ENCODE measurements at regions not wholly inside any gene's neighbourhood (a gene's known extent, or its start where the extent isn't known, plus 50 kb on each side); places are given as distances from the start of the nearest gene placed in this dataset.

- H3K36me3 Mint-ChIP-seq = peaks cover 33% of the 10 kb centered on the region
- CTCF ChIA-PET = no interaction called here
- TF ChIP-seq ATF6 (CRISPR knock-in tag; IDR thresholded peaks at IDR 0.05) = no peak
- TF ChIP-seq GABPB1 (CRISPR knock-in tag; IDR thresholded peaks at IDR 0.05) = no peak
- H3K27ac Mint-ChIP-seq = no peak overlapping the region
- H3K27me3 Mint-ChIP-seq (ENCODE audit: low read depth) = no peaks in the 10 kb centered on the region
- no peak overlapping the region for H3K4me3 Mint-ChIP-seq
- ATAC-seq (no peak), DNase-seq (ENCODE audit: low spot score) (no peak)
- H3K4me1 Mint-ChIP-seq = no peaks in the 10 kb centered on the region
- POLR2A ChIA-PET = no interaction called here
- H3K9me3 Mint-ChIP-seq = peaks cover 42% of the 10 kb centered on the region
Measured at GRCh38 chr3:162658003-162658402, 1161.4 kb downstream of the OTOL1 start.

- TF ChIP-seq KAT7 (CRISPR knock-in tag; IDR thresholded peaks at IDR 0.05; ENCODE audit: borderline replicate concordance) (no peak), ZNF425 (CRISPR knock-in tag; conservative IDR thresholded peaks at IDR 0.05) (no peak), USF1 (CRISPR knock-in tag; IDR thresholded peaks at IDR 0.05) (no peak), NFE2L1 (CRISPR knock-in tag; IDR thresholded peaks at IDR 0.05) (no peak), FOXP1 (CRISPR knock-in tag; IDR thresholded peaks at IDR 0.05; ENCODE audit: borderline replicate concordance) (no peak), ZNF281 (CRISPR knock-in tag; IDR thresholded peaks at IDR 0.05) (no peak), PRDM15 (CRISPR knock-in tag; IDR thresholded peaks at IDR 0.05) (no peak), GRHL2 (CRISPR knock-in tag; IDR thresholded peaks at IDR 0.05; ENCODE audit: insufficient replicate concordance, severe bottlenecking) (no peak), HMGA2 (CRISPR knock-in tag; IDR thresholded peaks at IDR 0.05) (no peak), JAZF1 (CRISPR knock-in tag; IDR thresholded peaks at IDR 0.05) (no peak), CREB1 (CRISPR knock-in tag; IDR thresholded peaks at IDR 0.05) (no peak), MAX (CRISPR knock-in tag; IDR thresholded peaks at IDR 0.05) (no peak), ERG (CRISPR knock-in tag; IDR thresholded peaks at IDR 0.05) (no peak), SP1 (CRISPR knock-in tag; conservative IDR thresholded peaks at IDR 0.05) (no peak)
- CTCF ChIA-PET = no interaction called here
- DNase-seq (ENCODE audit: low spot score) = no peak
Measured at GRCh38 chr3:162665684-162666391, 1169.2 kb downstream of the OTOL1 start.

More at GRCh38 chr3:162665684-162666391, 1169.2 kb downstream of the OTOL1 start:
- no peak for ATAC-seq
- POLR2A ChIA-PET = no interaction called here
- peaks cover 36% of the 10 kb centered on the region for H3K9me3 Mint-ChIP-seq
- peaks cover 20% of the 10 kb centered on the region for H3K36me3 Mint-ChIP-seq
- H3K4me1 Mint-ChIP-seq = peaks cover 16% of the 10 kb centered on the region
- no peak overlapping the region for H3K4me3 Mint-ChIP-seq
- H3K27me3 Mint-ChIP-seq (ENCODE audit: low read depth) = no peaks in the 10 kb centered on the region
- no peak overlapping the region for H3K27ac Mint-ChIP-seq

All from WTC11 (cell line).